ENCODE measurements at regions not wholly inside any gene's neighbourhood (a gene's known extent, or its start where the extent isn't known, plus 50 kb on each side); places are given as distances from the start of the nearest gene placed in this dataset.

DNA sequence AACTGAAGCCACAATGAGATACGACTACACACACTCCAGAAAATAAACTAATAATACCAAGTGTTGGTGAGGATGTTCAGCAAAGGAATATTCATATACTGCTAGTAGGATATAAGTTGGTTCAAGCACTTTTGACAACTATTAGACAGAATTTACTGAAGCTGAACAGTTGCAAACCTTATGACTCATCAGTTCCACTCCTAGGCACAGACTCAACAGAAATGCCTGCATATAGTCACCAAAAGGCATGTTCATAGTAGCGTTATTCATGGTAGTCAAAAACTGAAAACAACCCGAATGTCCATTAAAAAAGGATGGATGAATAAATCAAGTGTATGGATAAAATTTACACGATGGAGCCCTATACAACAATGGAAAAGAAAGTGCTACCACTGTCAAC is 232.0 kb downstream of the ANAPC1 start:
- Histone ChIP-seq H3K9me3 (0 out of 2 replicates have a peak, but pooled peaks cover 3% of the 10 kb centered on the region), H3K4me2 (no peak overlapping the region), H2AFZ (ENCODE audit: low read depth) (no peak overlapping the region), H3K4me3 (ENCODE audit: low read depth in 2 of 2, low read length in 1 of 2) (no peak overlapping the region), H3F3A (replicated peaks; ENCODE audit: insufficient read depth) (no peaks in the 10 kb centered on the region), H3K36me3 (replicated peaks in 1 of 2; ENCODE audit: control insufficient read depth in 1 of 2, insufficient read depth in 2 of 2, low read length in 1 of 2) (no peaks in the 10 kb centered on the region), H4K20me1 (ENCODE audit: insufficient read depth) (no peaks in the 10 kb centered on the region), H3K4me1 (ENCODE audit: control insufficient read depth in 1 of 2, insufficient read depth in 2 of 2, low read depth in 1 of 2, low read length in 1 of 2) (peaks cover 0 to 5% of the 10 kb centered on the region in 2 experiments; a peak in 1 of 4 replicates), H3K9me2 (no peaks in the 10 kb centered on the region), H3K27me3 (ENCODE audit: insufficient read depth) (no peaks in the 10 kb centered on the region), H3K27ac (ENCODE audit: low read depth in 2 of 2, low read length in 1 of 2) (no peak overlapping the region), H3K9ac (no peak overlapping the region), H3K79me2 (ENCODE audit: insufficient read depth) (no peaks in the 10 kb centered on the region)
- no peak for DNase-seq
- ChIA-PET CTCF (no interaction called here), POLR2A (no interaction called here)
- no peak for TF ChIP-seq FOXM1 (IDR thresholded peaks at IDR 0.05; ENCODE audit: low read depth)
- TF ChIP-seq, protein P1, sequence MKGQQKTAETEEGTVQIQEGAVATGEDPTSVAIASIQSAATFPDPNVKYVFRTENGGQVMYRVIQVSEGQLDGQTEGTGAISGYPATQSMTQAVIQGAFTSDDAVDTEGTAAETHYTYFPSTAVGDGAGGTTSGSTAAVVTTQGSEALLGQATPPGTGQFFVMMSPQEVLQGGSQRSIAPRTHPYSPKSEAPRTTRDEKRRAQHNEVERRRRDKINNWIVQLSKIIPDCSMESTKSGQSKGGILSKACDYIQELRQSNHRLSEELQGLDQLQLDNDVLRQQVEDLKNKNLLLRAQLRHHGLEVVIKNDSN (IDR thresholded peaks at IDR 0.05; ENCODE audit: borderline replicate concordance, low read depth) = no peak
- no peak for TF ChIP-seq RFX5 (IDR thresholded peaks at IDR 0.05; ENCODE audit: low read length)
- no peak for TF ChIP-seq REST (IDR thresholded peaks at IDR 0.05; ENCODE audit: low read depth, low read length)
- no peak for TF ChIP-seq EZH2phosphoT487 (IDR thresholded peaks at IDR 0.05; ENCODE audit: borderline replicate concordance, low read depth)
- no peak for TF ChIP-seq NFIC (IDR thresholded peaks at IDR 0.05; ENCODE audit: borderline replicate concordance)
- no peak for TF ChIP-seq NRF1 (IDR thresholded peaks at IDR 0.05; ENCODE audit: low read depth, low read length)
- TF ChIP-seq RCOR1 (IDR thresholded peaks at IDR 0.05; ENCODE audit: low read length) = no peak
- no peak for TF ChIP-seq YY1 (IDR thresholded peaks at IDR 0.05; ENCODE audit: low read depth)
- TF ChIP-seq, protein P2, sequence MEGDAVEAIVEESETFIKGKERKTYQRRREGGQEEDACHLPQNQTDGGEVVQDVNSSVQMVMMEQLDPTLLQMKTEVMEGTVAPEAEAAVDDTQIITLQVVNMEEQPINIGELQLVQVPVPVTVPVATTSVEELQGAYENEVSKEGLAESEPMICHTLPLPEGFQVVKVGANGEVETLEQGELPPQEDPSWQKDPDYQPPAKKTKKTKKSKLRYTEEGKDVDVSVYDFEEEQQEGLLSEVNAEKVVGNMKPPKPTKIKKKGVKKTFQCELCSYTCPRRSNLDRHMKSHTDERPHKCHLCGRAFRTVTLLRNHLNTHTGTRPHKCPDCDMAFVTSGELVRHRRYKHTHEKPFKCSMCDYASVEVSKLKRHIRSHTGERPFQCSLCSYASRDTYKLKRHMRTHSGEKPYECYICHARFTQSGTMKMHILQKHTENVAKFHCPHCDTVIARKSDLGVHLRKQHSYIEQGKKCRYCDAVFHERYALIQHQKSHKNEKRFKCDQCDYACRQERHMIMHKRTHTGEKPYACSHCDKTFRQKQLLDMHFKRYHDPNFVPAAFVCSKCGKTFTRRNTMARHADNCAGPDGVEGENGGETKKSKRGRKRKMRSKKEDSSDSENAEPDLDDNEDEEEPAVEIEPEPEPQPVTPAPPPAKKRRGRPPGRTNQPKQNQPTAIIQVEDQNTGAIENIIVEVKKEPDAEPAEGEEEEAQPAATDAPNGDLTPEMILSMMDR (IDR thresholded peaks at IDR 0.05) = no peak
- no peak for TF ChIP-seq MAX (IDR thresholded peaks at IDR 0.05; ENCODE audit: low read depth)
- WGBS (ENCODE audit: low lambda C conversion rate) = 76% methylated on average over 4 of the region's 4 CpGs

DNA sequence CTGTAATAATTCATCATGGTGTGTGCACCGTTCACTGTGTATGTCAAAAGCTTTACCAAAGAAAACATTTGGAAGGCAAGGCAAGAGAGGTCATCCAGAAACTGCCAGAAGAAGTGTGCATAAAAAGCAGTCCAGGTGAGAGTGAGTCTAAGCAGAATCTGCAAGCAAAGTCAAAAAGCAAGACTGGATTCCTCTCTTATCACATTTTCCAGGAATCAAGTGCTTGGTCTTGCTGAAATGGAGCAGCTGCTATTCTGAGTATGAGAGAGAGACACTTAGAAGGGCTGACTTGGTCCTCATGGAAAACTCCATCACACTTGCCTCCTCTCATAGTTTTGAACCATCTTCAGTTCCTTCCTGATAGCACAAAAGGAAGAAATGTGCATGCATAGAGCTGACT is 231.3 kb downstream of the ANAPC1 start:
- Histone ChIP-seq H3K9me3 (no peaks in the 10 kb centered on the region), H3K9ac (no peak overlapping the region), H3F3A (replicated peaks; ENCODE audit: insufficient read depth) (no peaks in the 10 kb centered on the region), H3K79me2 (ENCODE audit: insufficient read depth) (no peaks in the 10 kb centered on the region), H3K9me2 (no peaks in the 10 kb centered on the region), H3K4me2 (no peak overlapping the region), H3K27me3 (ENCODE audit: insufficient read depth) (no peaks in the 10 kb centered on the region), H3K36me3 (replicated peaks in 1 of 2; ENCODE audit: control insufficient read depth in 1 of 2, insufficient read depth in 2 of 2, low read length in 1 of 2) (no peaks in the 10 kb centered on the region), H3K4me3 (ENCODE audit: low read depth in 2 of 2, low read length in 1 of 2) (no peak overlapping the region), H3K4me1 (ENCODE audit: control insufficient read depth in 1 of 2, insufficient read depth in 2 of 2, low read depth in 1 of 2, low read length in 1 of 2) (peaks cover 0 to 5% of the 10 kb centered on the region in 2 experiments; a peak in 1 of 4 replicates), H2AFZ (ENCODE audit: low read depth) (no peak overlapping the region), H3K27ac (ENCODE audit: low read depth in 2 of 2, low read length in 1 of 2) (no peak overlapping the region), H4K20me1 (ENCODE audit: insufficient read depth) (no peaks in the 10 kb centered on the region)
- 83% methylated on average over 1 of the region's 1 CpG for WGBS (ENCODE audit: low lambda C conversion rate)
- ChIA-PET CTCF (no interaction called here), POLR2A (no interaction called here)
- no peak for DNase-seq
- no peak for TF ChIP-seq IRF3 (IDR thresholded peaks at IDR 0.05; ENCODE audit: low read depth, low read length)
- no peak for TF ChIP-seq RAD21 (IDR thresholded peaks at IDR 0.05; ENCODE audit: low read length)
- TF ChIP-seq RXRA (IDR thresholded peaks at IDR 0.05; ENCODE audit: borderline replicate concordance, low read depth) = no peak
- no peak for TF ChIP-seq FOSL2 (IDR thresholded peaks at IDR 0.05; ENCODE audit: borderline replicate concordance, low read depth)
- TF ChIP-seq, protein P3, sequence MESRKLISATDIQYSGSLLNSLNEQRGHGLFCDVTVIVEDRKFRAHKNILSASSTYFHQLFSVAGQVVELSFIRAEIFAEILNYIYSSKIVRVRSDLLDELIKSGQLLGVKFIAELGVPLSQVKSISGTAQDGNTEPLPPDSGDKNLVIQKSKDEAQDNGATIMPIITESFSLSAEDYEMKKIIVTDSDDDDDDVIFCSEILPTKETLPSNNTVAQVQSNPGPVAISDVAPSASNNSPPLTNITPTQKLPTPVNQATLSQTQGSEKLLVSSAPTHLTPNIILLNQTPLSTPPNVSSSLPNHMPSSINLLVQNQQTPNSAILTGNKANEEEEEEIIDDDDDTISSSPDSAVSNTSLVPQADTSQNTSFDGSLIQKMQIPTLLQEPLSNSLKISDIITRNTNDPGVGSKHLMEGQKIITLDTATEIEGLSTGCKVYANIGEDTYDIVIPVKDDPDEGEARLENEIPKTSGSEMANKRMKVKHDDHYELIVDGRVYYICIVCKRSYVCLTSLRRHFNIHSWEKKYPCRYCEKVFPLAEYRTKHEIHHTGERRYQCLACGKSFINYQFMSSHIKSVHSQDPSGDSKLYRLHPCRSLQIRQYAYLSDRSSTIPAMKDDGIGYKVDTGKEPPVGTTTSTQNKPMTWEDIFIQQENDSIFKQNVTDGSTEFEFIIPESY (IDR thresholded peaks at IDR 0.05; ENCODE audit: borderline replicate concordance, low read depth) = no peak
- TF ChIP-seq ELF1 (IDR thresholded peaks at IDR 0.05) = no peak
- TF ChIP-seq FOXJ3 (CRISPR knock-in tag; IDR thresholded peaks at IDR 0.05) = no peak
- no peak for TF ChIP-seq POLR2AphosphoS5 (IDR thresholded peaks at IDR 0.05; ENCODE audit: low read depth, low read length)
